NCI-H2107 treated with DMSO at 0.1 percent for 48 hours (cell line): ENCODE measurements at regions not wholly inside any gene's neighbourhood (a gene's known extent, or its start where the extent isn't known, plus 50 kb on each side); places are given as distances from the start of the nearest gene placed in this dataset.

Experiments used
- DNase-seq: peaks from one replicate; lab custom pipeline; 2025; ENCODE audit not compliant: unreplicated experiment; lab: John Stamatoyannopoulos, UW

GRCh38 chr2:199707593-199708185, 143.3 kb downstream of the FTCDNL1 start:
- no peak for DNase-seq

DNA sequence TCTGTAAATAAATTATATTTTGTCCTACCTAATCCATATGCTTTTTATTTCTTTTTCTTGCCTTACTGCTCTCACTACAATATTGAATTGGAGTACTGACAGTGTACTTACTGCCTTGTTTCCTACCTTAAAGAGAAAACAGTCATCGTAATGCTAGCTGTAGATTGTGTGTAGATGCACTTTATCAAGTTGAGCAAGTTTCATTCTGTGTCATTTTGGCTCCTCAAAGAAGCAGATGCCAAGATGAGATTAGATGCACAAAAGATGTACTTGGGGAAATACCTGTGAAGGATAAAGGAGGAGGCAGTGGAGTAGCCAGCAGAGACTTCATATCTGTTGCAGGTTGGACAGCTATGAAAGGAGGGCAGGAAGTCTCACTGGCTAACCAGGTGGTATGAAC, 145.5 kb downstream of the FTCDNL1 start:
- no peak for DNase-seq

DNA sequence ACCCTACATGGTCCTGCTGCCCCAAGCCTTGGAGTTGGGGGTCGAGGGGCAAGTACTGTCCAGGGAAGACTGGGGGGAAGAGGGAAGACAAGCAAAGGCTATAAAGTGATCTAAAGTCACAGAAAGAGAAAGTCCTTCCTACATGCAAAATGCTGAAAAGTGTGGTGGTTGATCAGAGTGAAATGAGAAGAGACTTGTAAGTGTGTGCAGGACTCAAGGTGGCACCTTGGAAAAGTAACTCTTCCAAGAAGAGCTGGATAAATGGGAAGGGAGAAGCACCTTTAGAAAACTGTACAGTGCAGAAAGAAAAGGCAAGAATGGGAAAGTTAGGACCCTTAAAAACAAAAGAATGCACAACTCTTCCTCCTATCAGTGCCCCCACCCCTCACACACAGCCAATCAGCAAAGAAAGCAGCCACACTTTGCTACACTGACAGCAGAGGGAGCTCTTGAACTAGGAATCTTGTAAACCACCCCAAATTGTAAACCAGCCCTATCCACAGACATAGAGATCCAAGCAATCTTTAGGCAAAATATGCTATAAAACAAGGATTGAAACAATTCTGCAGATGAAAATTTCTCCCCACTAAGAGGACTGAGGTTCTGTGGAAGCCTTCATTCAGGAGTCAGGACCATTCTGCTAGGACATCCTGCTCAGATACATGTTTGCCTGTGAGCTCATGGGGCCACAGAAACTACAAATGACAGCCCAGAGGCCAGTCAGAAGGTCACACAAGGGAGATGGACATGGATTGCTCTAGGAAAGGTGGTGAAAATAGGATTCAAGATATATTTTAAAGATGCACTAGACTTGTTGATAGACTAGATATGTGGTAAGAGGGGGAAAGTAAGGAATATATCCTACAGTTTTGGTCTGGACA, 146.4 kb downstream of the FTCDNL1 start:
- DNase-seq = peak; percentile 35

- no peak for DNase-seq
Measured at GRCh38 chr2:199703199-199703598, 147.8 kb downstream of the FTCDNL1 start.

DNA sequence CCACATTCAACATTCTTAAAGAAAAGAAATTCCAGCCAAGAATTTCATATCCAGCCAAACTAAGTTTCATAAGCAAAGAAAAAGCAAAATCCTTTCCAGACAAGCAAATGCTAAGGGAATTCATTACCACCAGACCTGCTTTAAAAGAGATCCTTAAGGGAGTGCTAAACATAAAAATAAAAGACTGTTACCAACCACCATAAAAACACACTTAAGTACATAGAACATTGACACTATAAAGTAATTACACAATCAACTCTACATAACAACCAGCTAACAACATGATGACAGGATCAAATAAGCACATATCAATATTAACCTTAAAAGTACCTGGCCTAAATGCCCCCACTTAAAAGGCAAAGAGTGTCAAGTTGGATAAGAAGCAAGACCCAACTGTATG, 153.5 kb downstream of the FTCDNL1 start:
- no peak for DNase-seq

DNA sequence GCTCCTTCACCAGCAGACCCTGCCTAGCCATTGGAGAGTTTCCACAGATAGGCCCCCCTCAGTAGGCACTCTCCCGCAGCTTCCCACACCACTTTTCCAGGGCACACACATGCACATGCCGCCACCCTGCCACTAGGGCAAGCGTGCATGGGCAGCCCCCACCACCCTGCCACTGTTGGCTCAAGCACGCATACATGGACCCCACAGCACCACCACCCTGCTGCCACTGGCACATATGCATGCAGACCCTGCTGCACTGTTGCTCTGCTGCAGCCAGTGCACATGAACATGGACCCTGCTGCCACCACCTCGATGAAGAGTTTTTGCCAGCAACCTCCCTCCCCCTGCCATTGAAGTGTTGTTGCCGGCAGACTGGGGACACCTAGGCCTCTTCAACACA, 154.9 kb downstream of the FTCDNL1 start:
- no peak for DNase-seq

- DNase-seq = no peak
Measured at GRCh38 chr2:199693861-199694260, 157.1 kb downstream of the FTCDNL1 start.

DNA sequence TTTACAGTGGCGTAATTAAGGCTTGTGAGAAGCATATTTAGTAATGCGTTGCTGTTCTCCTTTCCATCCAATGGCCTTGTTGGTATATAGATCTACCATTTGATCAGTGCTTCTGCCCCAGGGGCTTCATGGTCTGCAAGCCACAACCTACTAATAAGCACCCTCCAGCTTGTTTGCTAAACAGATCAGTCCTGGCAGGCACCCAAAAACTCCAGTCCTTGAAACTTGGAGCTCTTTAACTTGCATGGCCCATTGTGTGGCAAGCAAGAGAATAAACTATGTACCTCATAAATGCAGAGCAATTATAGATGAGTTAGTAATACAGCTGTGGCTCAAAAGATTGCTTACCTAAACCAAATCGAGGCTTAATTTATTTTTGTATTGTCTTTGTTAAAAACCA, 158.5 kb downstream of the FTCDNL1 start:
- peak; percentile 97 for DNase-seq

DNA sequence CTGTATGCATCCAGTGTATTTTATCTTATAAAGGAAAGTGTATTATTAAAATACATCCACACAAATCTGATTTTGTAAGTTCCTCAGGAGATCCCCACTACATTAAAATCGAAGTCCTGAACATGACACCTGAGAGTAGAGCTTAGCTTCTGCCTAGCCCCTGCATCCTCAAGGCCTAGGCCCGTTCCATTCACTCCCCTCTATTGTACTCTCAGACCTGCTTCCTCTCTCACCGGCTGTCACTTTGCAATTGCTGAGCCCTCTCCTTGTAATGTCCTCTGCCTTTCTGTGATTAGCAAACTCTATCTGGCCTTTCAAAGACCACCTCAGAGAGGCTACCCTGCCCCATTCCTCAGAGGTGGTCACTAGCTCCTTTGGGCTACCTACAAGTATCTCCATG, 160.8 kb downstream of the FTCDNL1 start:
- no peak for DNase-seq

DNA sequence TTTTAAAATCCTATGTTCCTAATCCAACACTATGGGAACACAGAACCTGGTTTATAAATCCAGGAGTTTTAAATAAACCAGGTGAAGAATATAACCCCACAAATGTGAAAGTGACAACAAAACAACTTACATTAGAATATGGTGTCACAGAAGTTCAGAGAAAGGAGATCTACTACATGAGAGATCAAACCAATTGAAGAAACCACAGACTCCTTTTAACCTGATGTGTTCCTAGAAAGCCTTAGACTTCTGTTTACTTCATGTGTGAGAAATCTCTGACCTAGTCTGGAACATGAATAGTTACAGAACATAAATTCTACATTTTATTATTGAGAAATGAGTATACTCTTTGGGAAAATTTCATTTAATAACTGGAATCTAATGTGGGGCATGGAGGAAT, 165.3 kb downstream of the FTCDNL1 start:
- DNase-seq = no peak

DNA sequence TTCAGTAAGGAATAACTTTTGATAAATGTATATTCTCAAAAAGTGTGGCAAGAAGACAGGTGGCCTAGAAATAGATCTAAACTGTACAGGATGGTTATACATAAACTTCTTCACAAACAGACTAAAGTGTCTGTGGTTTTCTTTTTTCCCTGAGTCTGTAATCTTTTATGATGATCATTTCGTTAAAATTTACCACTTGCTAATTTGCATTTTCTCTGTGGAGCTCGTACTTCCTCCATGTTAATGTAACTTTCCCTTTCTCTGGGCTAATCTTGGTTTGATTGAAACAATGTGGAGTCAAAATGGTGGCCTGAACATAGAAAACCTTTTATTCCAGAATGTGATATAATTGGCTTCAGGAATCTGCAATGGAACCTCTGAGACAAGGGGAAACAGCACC, 166.2 kb downstream of the FTCDNL1 start:
- no peak for DNase-seq

- DNase-seq = no peak
Measured at GRCh38 chr2:199684168-199684567, 166.8 kb downstream of the FTCDNL1 start.

DNA sequence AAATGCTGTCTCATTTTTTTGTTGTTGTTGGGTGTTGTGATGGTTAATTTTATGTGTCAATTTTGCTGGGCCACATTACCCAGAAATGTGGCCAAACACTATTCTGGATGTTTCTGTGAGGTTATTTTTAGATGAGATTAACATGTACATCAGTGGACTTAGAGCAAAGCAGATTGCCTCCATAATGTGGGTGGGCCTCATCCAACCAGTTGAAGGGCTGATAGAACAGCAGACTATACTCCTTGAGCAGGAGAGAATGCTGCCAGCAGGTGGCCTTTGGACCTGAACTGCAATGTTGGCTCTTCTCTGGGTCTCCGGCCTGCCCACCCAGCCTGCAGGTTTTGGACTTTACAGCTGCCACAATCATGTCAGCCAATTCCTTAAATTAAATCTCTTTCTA, 169.0 kb downstream of the FTCDNL1 start:
- no peak for DNase-seq

GRCh38 chr2:199680482-199680881, 170.5 kb downstream of the FTCDNL1 start:
- no peak for DNase-seq

- DNase-seq = peak; percentile 45
Measured at GRCh38 chr2:199679883-199680282, 171.1 kb downstream of the FTCDNL1 start.

GRCh38 chr2:199677881-199678280, 173.1 kb downstream of the FTCDNL1 start:
- DNase-seq = no peak

DNA sequence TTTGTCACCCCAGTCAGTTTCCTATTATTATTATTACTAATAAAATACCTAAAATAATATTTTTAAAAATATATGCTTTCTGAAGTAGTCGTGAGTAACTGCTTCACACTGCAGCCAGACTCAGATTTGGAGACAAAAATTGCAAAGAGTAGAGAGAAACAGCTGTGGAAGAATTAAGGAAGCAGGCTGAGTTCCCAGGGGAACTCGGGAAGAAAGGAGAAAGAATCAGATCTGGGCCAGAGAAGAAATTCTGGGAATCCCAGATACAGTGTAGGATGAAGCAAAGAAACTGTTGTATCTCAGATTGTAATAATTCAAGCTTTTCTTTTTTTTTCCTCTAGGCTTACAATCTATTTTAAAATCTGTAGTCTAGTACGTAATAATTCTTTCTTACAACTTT, 182.3 kb downstream of the FTCDNL1 start:
- DNase-seq = no peak

DNA sequence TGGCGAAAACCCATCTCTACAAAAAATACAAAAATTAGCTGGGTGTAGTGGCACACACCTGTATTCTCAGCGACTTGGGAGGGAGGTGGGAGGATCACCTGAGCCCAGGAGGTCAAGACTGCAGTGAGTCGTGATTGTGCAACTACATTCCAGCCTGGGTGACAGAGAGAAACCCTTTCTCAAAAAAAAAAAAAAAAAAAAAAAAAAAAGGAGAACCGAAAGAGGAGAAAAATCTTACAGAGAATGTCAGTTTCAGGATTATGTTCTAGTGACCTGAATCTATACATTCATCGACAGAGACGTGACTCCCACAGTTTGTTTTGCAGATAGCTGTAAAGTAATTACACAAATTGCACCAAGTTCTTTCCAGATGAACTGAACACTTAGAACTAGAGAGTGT, 187.8 kb downstream of the FTCDNL1 start:
- no peak for DNase-seq

DNA sequence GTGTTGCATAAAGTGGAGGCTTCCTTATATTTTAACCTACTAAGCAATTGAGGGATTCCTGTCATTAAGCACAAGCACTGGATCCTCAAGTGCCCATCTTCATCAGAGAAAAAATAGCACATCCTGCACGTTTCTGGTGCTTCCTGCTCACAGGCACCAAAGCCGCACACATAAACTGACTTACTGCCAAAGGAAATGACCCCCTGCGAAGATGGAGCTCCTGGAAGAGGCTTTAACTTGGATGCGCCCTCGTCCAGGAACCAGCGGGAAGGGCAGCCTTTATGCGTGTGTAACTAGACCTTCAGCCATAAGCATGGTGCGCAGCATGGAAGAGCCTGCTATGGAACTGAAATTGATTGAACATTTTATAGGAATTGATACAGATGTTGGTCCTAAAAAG, 188.7 kb downstream of the FTCDNL1 start:
- no peak for DNase-seq

- DNase-seq = no peak
Measured at GRCh38 chr2:199660167-199660566, 190.8 kb downstream of the FTCDNL1 start.

GRCh38 chr2:199659207-199659606, 191.8 kb downstream of the FTCDNL1 start:
- no peak for DNase-seq

DNA sequence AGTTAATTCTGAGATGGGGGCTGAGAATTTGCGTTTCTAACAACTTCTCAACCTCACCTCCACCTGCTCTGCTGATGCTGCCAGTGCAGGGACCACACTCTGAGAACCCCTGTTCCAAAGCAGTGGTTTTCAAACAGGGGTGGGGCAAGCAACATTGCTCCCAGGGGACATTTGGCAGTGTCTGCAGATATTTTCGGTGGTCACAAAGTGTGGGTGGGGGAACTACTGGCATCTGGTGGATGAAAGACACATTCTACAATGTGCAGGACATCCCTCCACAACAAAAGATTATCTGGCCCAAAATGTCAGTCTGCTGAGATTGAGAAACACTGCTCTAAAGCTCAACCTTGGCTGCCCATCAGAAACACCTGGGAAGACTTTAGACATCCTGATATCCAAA, 188.7 kb upstream of the SATB2 start:
- no peak for DNase-seq

GRCh38 chr2:199631129-199631528, 173.4 kb upstream of the SATB2 start:
- peak; percentile 6 for DNase-seq
